OCI-LY7 (cell line): ENCODE measurements at regions not wholly inside any gene's neighbourhood (a gene's known extent, or its start where the extent isn't known, plus 50 kb on each side); places are given as distances from the start of the nearest gene placed in this dataset.

Experiments
- BruUV-seq: library from RNA; stranded (reverse); fragments of 400-500 nt; replicated peaks from 2 replicates; lab custom pipeline; 2021; lab: Mats Ljungman, UMichigan
- CTCF ChIA-PET: fragments of 300-600 bp; sonication (Branson Sonifier 250); formaldehyde crosslinking; loops from one replicate; lab custom pipeline; 2022; ENCODE audit warnings: antibody characterized with exemption; ENCODE audit not compliant: unreplicated experiment; lab: Charles Lee
- POLR2A ChIA-PET: fragments of 300-600 bp; sonication (Branson Sonifier 250); formaldehyde crosslinking; loops from one replicate; lab custom pipeline; 2022; ENCODE audit warnings: antibody characterized with exemption; lab: Charles Lee
- DNase-seq: peaks from one replicate; pipeline ENCODE4 v3.0.0-alpha.2; 2015; ENCODE audit warnings: low spot score
- H2AFZ ChIP-seq: fragments of 200-600 bp; sonication (generic), shearing (Covaris generic); 2 replicates; pipeline ENCODE4 v1.6.1; 2014; ENCODE audit warnings: mild to moderate bottlenecking, antibody characterized with exemption, low read length, moderate library complexity
- H3K27ac ChIP-seq: fragments of 200-600 bp; sonication (generic); 2 replicates; pipeline ENCODE4 v1.5.1; 2014; ENCODE audit warnings: mixed run types, low read depth, mild to moderate bottlenecking, moderate library complexity, low read length, inconsistent platforms; ENCODE audit not compliant: poor library complexity, severe bottlenecking
- H3K36me3 ChIP-seq: fragments of 200-600 bp; sonication (generic); 2 replicates; pipeline ENCODE4 v1.6.1; 2014; ENCODE audit warnings: mild to moderate bottlenecking, antibody characterized with exemption, low read length, moderate library complexity, mixed read lengths; ENCODE audit not compliant: insufficient read depth
- H3K4me1 ChIP-seq: fragments of 200-600 bp; sonication (generic); 2 replicates; pipeline ENCODE4 v1.5.1; 2014; ENCODE audit warnings: mild to moderate bottlenecking, low read length; ENCODE audit not compliant: insufficient read depth, poor library complexity, severe bottlenecking
- H3K4me2 ChIP-seq: fragments of 200-600 bp; sonication (generic); 2 replicates; pipeline ENCODE4 v1.6.1; 2014; ENCODE audit warnings: mild to moderate bottlenecking, low read length
- H3K4me3 ChIP-seq: fragments of 200-600 bp; sonication (generic); 2 replicates; pipeline ENCODE4 v1.5.1; 2014; ENCODE audit warnings: mild to moderate bottlenecking, low read depth, low read length; ENCODE audit not compliant: poor library complexity, severe bottlenecking
- H3K79me2 ChIP-seq: fragments of 200-600 bp; sonication (generic); 2 replicates; pipeline ENCODE4 v1.6.1; 2016; ENCODE audit warnings: low read depth, mild to moderate bottlenecking, low read length, moderate library complexity, mixed read lengths; ENCODE audit not compliant: insufficient read depth
- H3K9me2 ChIP-seq: fragments of 200-600 bp; sonication (generic); 2 replicates; pipeline ENCODE4 v1.6.1; 2016; ENCODE audit warnings: mild to moderate bottlenecking, low read length, mixed read lengths; ENCODE audit not compliant: insufficient read depth
- H3K9me3 ChIP-seq: fragments of 200-600 bp; sonication (generic); 2 replicates; pipeline ENCODE4 v1.6.1; 2014; ENCODE audit warnings: mild to moderate bottlenecking, mixed run types, low read length, mixed read lengths
- H4K20me1 ChIP-seq: fragments of 200-600 bp; sonication (generic); 2 replicates; pipeline ENCODE4 v1.6.1; 2014; ENCODE audit warnings: mild to moderate bottlenecking, antibody characterized with exemption, low read length, moderate library complexity, mixed read lengths; ENCODE audit not compliant: insufficient read depth
- EZH2phosphoT487 ChIP-seq: fragments of 200-600 bp; sonication (generic); IDR thresholded peaks from 2 replicates; pipeline ENCODE4 v1.6.1; 2018; ENCODE audit warnings: low read depth, borderline replicate concordance, mild to moderate bottlenecking, mixed run types, antibody characterized with exemption, low read length, moderate library complexity, mixed read lengths
- intact Hi-C: fragments of 100-400 bp; cut with micrococcal nuclease; formaldehyde crosslinking; loops from one replicate; pipeline ENCODE4 v1.10.0; 2022; ENCODE audit not compliant: unreplicated experiment
- TF ChIP-seq, protein P1 (sequence below): fragments of 200-600 bp; sonication (generic); conservative IDR thresholded peaks from 2 replicates; pipeline ENCODE4 v1.5.1; 2014; ENCODE audit warnings: mild to moderate bottlenecking, antibody characterized with exemption, low read length, moderate library complexity, mixed read lengths

DNA sequence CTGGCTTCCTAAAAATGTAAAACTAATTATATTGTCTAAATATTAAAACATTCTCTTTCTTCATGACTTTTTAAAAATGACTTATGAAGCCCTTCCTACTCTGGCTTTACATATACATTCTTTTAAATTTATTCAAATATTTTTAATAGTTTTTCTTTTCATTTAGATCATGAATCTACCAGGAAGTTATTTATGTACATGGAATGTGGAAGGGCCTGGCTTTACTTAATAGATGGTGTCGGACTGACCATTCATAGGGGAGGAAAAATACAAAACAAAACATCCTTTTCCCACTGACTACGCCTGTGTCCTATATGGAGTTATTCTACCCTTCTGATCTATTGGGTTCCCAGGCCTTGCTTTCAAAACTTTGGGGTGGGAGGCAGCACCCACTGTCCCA lies 129.8 kb downstream of the MACROH2A1 start:
- TF ChIP-seq EZH2phosphoT487 = no peak
- TF ChIP-seq, protein P1, sequence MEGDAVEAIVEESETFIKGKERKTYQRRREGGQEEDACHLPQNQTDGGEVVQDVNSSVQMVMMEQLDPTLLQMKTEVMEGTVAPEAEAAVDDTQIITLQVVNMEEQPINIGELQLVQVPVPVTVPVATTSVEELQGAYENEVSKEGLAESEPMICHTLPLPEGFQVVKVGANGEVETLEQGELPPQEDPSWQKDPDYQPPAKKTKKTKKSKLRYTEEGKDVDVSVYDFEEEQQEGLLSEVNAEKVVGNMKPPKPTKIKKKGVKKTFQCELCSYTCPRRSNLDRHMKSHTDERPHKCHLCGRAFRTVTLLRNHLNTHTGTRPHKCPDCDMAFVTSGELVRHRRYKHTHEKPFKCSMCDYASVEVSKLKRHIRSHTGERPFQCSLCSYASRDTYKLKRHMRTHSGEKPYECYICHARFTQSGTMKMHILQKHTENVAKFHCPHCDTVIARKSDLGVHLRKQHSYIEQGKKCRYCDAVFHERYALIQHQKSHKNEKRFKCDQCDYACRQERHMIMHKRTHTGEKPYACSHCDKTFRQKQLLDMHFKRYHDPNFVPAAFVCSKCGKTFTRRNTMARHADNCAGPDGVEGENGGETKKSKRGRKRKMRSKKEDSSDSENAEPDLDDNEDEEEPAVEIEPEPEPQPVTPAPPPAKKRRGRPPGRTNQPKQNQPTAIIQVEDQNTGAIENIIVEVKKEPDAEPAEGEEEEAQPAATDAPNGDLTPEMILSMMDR = no peak
- no peaks in the 10 kb centered on the region for H3K9me2 ChIP-seq
- H3K4me1 ChIP-seq = no peaks in the 10 kb centered on the region
- no peak overlapping the region for H3K27ac ChIP-seq
- H3K36me3 ChIP-seq = no peaks in the 10 kb centered on the region
- no TSS peak for BruUV-seq
- no peaks in the 10 kb centered on the region for H3K79me2 ChIP-seq
- no peak overlapping the region for H3K4me3 ChIP-seq
- H3K4me2 ChIP-seq = no peak overlapping the region
- ChIA-PET CTCF (no interaction called here), POLR2A (no interaction called here)
- no peaks in the 10 kb centered on the region for H4K20me1 ChIP-seq
- no peaks in the 10 kb centered on the region for H3K9me3 ChIP-seq
- no peak for DNase-seq
- intact Hi-C loops = no loop called here
- no peak overlapping the region for H2AFZ ChIP-seq

DNA sequence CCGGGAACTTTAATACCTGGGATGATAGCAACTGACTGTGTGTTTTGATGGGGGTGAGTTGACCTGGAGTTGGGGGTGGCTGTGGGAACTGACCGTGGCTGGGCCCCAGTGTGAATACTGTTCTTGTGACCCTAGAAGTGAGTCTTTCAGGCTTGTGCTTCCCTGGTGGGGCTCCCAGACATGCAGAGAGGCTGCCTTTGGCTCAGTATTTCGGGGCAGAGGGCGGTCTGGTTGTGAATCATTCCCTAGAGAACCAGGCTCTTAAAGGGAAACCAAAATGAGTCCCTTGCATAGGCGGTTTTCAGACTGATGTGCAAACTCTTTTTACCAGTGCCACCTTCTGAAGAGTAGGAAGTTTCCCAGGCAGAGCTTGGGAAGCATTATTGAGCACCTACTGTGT lies 132.1 kb downstream of the MACROH2A1 start:
- DNase-seq = no peak
- Histone ChIP-seq H3K27ac (no peak overlapping the region), H3K79me2 (no peaks in the 10 kb centered on the region), H2AFZ (no peak overlapping the region), H3K4me3 (no peak overlapping the region), H3K9me3 (no peaks in the 10 kb centered on the region), H3K4me2 (no peak overlapping the region), H4K20me1 (no peaks in the 10 kb centered on the region), H3K36me3 (no peaks in the 10 kb centered on the region), H3K4me1 (no peaks in the 10 kb centered on the region), H3K9me2 (no peaks in the 10 kb centered on the region)
- no TSS peak for BruUV-seq
- intact Hi-C loops = no loop called here
- CTCF ChIA-PET = no interaction called here
- POLR2A ChIA-PET = no interaction called here
- TF ChIP-seq, protein P1 = no peak
- no peak for TF ChIP-seq EZH2phosphoT487

DNA sequence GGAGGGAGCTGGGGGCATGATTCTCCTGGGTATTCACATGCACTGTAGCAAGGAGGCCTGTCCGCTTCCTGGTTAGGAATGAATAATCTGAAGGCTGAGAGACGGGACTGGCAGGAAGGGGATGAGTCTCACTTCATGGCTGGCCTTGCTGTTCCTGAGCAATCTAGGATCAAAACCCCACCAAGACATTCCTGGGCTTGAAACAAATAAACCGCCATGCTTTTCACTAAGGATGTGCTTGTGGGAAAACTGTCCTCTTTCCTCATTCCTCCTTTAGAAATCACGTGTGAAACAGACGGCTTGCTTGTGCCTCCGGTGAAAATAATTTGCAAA lies 132.8 kb downstream of the MACROH2A1 start:
- TF ChIP-seq EZH2phosphoT487 = no peak
- TF ChIP-seq, protein P1 = no peak
- H3K4me2 ChIP-seq = no peak overlapping the region
- POLR2A ChIA-PET = no interaction called here
- H3K36me3 ChIP-seq = no peaks in the 10 kb centered on the region
- CTCF ChIA-PET = no interaction called here
- H3K9me2 ChIP-seq = no peaks in the 10 kb centered on the region
- no peak for DNase-seq
- H3K9me3 ChIP-seq = no peaks in the 10 kb centered on the region
- H3K4me3 ChIP-seq = no peak overlapping the region
- no peaks in the 10 kb centered on the region for H3K4me1 ChIP-seq
- no peak overlapping the region for H2AFZ ChIP-seq
- H3K79me2 ChIP-seq = no peaks in the 10 kb centered on the region
- no TSS peak for BruUV-seq
- intact Hi-C loops = no loop called here
- no peaks in the 10 kb centered on the region for H4K20me1 ChIP-seq
- H3K27ac ChIP-seq = no peak overlapping the region
